H9 (cell line): ENCODE measurements at regions not wholly inside any gene's neighbourhood (a gene's known extent, or its start where the extent isn't known, plus 50 kb on each side); places are given as distances from the start of the nearest gene placed in this dataset.

Source experiments
- DNase-seq: peaks from one replicate; pipeline ENCODE4 v3.0.0-alpha.2; 2017
- H2AFZ ChIP-seq: one replicate; pipeline ENCODE4 v1.6.1; 2013; ENCODE audit warnings: mild to moderate bottlenecking, low read length, control low read depth, moderate library complexity
- H2AK5ac ChIP-seq: 2 replicates; pipeline ENCODE4 v1.6.1; 2013; ENCODE audit warnings: low read length, control low read depth, mixed read lengths; ENCODE audit not compliant: insufficient read length
- H2BK120ac ChIP-seq: one replicate; pipeline ENCODE4 v1.6.1; 2013; ENCODE audit warnings: low read depth, mild to moderate bottlenecking, low read length, control low read depth, inconsistent platforms; ENCODE audit not compliant: poor library complexity, severe bottlenecking
- H2BK12ac ChIP-seq: 2 replicates; pipeline ENCODE4 v1.6.1; 2013; ENCODE audit warnings: low read length, control low read depth, mixed read lengths, low read depth; ENCODE audit not compliant: insufficient read length
- H2BK15ac ChIP-seq: 2 replicates; pipeline ENCODE4 v1.6.1; 2013; ENCODE audit warnings: low read depth, low read length, control low read depth
- H2BK20ac ChIP-seq: one replicate; pipeline ENCODE4 v1.6.1; 2013; ENCODE audit warnings: low read depth, mild to moderate bottlenecking, low read length, control low read depth, inconsistent platforms; ENCODE audit not compliant: poor library complexity, severe bottlenecking
- H2BK5ac ChIP-seq: 2 replicates; pipeline ENCODE4 v1.6.1; 2013; ENCODE audit warnings: low read length, control low read depth, mixed read lengths; ENCODE audit not compliant: insufficient read length
- H3K14ac ChIP-seq: 2 replicates; pipeline ENCODE4 v1.6.1; 2013; ENCODE audit warnings: low read length, control low read depth; ENCODE audit not compliant: insufficient read depth
- H3K18ac ChIP-seq: 2 replicates; pipeline ENCODE4 v1.6.1; 2013; ENCODE audit warnings: low read depth, mild to moderate bottlenecking, mixed read lengths, low read length, control low read depth; ENCODE audit not compliant: insufficient read length
- H3K23ac ChIP-seq: 2 replicates; pipeline ENCODE4 v1.6.1; 2013; ENCODE audit warnings: low read length, control low read depth, mixed read lengths, low read depth; ENCODE audit not compliant: insufficient read length
- H3K23me2 ChIP-seq: 2 replicates; pipeline ENCODE4 v1.6.1; 2013; ENCODE audit warnings: low read depth, mild to moderate bottlenecking, mixed read lengths, low read length, control low read depth; ENCODE audit not compliant: insufficient read length, poor library complexity, severe bottlenecking
- H3K27ac ChIP-seq: 2 replicates; pipeline ENCODE4 v1.5.1; 2013; ENCODE audit warnings: low read length, control low read depth, mixed read lengths, low read depth; ENCODE audit not compliant: insufficient read length
- H3K27me3 ChIP-seq: 2 replicates; pipeline ENCODE4 v1.6.1; 2013; ENCODE audit warnings: low read length, control low read depth, inconsistent platforms; ENCODE audit not compliant: insufficient read depth
- H3K4ac ChIP-seq: 2 replicates; pipeline ENCODE4 v1.6.1; 2013; ENCODE audit warnings: low read depth, mild to moderate bottlenecking, control low read depth, inconsistent platforms, low read length, moderate library complexity
- H3K4me1 ChIP-seq: 2 replicates; pipeline ENCODE4 v1.6.1; 2013; ENCODE audit warnings: low read length, control low read depth, inconsistent platforms; ENCODE audit not compliant: insufficient read depth
- H3K4me2 ChIP-seq: 2 replicates; pipeline ENCODE4 v1.6.1; 2013; ENCODE audit warnings: low read length, control low read depth, mixed read lengths; ENCODE audit not compliant: insufficient read length, insufficient read depth
- H3K56ac ChIP-seq: 2 replicates; pipeline ENCODE4 v1.6.1; 2013; ENCODE audit warnings: low read depth, mild to moderate bottlenecking, mixed read lengths, low read length, control low read depth; ENCODE audit not compliant: insufficient read length
- H3K79me1 ChIP-seq: 2 replicates; pipeline ENCODE4 v1.6.1; 2013; ENCODE audit warnings: low read depth, mild to moderate bottlenecking, moderate library complexity, low read length, control low read depth, inconsistent platforms; ENCODE audit not compliant: insufficient read depth, poor library complexity, severe bottlenecking
- H3K79me2 ChIP-seq: 2 replicates; pipeline ENCODE4 v1.6.1; 2013; ENCODE audit warnings: low read length, control low read depth, inconsistent platforms; ENCODE audit not compliant: insufficient read depth
- H3K9ac ChIP-seq: 2 replicates; pipeline ENCODE4 v1.6.1; 2013; ENCODE audit warnings: low read length, control low read depth, mixed read lengths; ENCODE audit not compliant: insufficient read length; ENCODE audit errors: extremely low read depth
- H3K9me3 ChIP-seq: one replicate; pipeline ENCODE4 v1.6.1; 2013; ENCODE audit warnings: low read depth, low read length, inconsistent platforms; ENCODE audit not compliant: control insufficient read depth
- H3T11ph ChIP-seq: one replicate; pipeline ENCODE4 v1.6.1; 2013; ENCODE audit warnings: mild to moderate bottlenecking, low read length, control low read depth, inconsistent platforms
- H4K20me1 ChIP-seq: one replicate; pipeline ENCODE4 v1.6.1; 2013; ENCODE audit not compliant: control insufficient read depth, insufficient read length, insufficient read depth
- H4K5ac ChIP-seq: 2 replicates; pipeline ENCODE4 v1.6.1; 2013; ENCODE audit warnings: low read depth, mild to moderate bottlenecking, mixed read lengths, low read length, control low read depth; ENCODE audit not compliant: insufficient read length
- H4K8ac ChIP-seq: replicated peaks from 2 replicates; pipeline ENCODE4 v1.6.1; 2013; ENCODE audit warnings: low read length, control low read depth, mixed read lengths, low read depth; ENCODE audit not compliant: insufficient read length
- H4K91ac ChIP-seq: 2 replicates; pipeline ENCODE4 v1.6.1; 2013; ENCODE audit warnings: low read depth, mild to moderate bottlenecking, moderate library complexity, mixed read lengths, low read length, control low read depth; ENCODE audit not compliant: insufficient read length
- H3K27ac Mint-ChIP-seq, 3 experiments: 2 replicates in 2 of 3; 3 replicates in 1 of 3; pipeline ENCODE4 v1.8.0; 2020 to 2021; ENCODE audit warnings: mixed read lengths in 3 of 3, mild to moderate bottlenecking in 1 of 3, moderate library complexity in 1 of 3
- H3K27me3 Mint-ChIP-seq: 2 replicates; pipeline ENCODE4 v1.8.0; 2021; ENCODE audit warnings: low read depth, mild to moderate bottlenecking, moderate library complexity, mixed read lengths
- H3K36me3 Mint-ChIP-seq, 3 experiments: 2 replicates in 2 of 3; 3 replicates in 1 of 3; pipeline ENCODE4 v1.8.0; 2020 to 2021; ENCODE audit warnings: low read depth in 3 of 3, mixed read lengths in 3 of 3; ENCODE audit not compliant: insufficient read depth in 1 of 3
- H3K4me1 Mint-ChIP-seq, 2 experiments: 2 replicates each; pipeline ENCODE4 v1.8.0; 2020; ENCODE audit warnings: mixed read lengths in 2 of 2
- H3K4me3 Mint-ChIP-seq, 2 experiments: 2 replicates in 1 of 2; 3 replicates in 1 of 2; pipeline ENCODE4 v1.8.0; 2020 to 2021; ENCODE audit warnings: mild to moderate bottlenecking in 2 of 2, mixed read lengths in 2 of 2, moderate library complexity in 1 of 2
- H3K9me3 Mint-ChIP-seq, 2 experiments: 2 replicates in 1 of 2; 3 replicates in 1 of 2; pipeline ENCODE4 v1.8.0; 2020; ENCODE audit warnings: mild to moderate bottlenecking in 2 of 2, mixed read lengths in 2 of 2, moderate library complexity in 1 of 2
- WGBS: extraction: QIAGEN DNeasy Blood & Tissue Kit; methylation state at CpG from one replicate; pipeline ENCODE4 v1.1.7; 2013; ENCODE audit warnings: missing lambda C conversion rate, low lambda C conversion rate, mixed read lengths; ENCODE audit not compliant: insufficient read length; ENCODE audit errors: extremely low coverage; 5-methylcytosine and 5-hydroxymethylcytosine counted together
- TF ChIP-seq, protein P1 (sequence below): fragments of 200-600 bp; sonication (generic); conservative IDR thresholded peaks from 3 replicates; pipeline ENCODE4 v1.8.0; 2021; ENCODE audit warnings: antibody characterized with exemption, mild to moderate bottlenecking

DNA sequence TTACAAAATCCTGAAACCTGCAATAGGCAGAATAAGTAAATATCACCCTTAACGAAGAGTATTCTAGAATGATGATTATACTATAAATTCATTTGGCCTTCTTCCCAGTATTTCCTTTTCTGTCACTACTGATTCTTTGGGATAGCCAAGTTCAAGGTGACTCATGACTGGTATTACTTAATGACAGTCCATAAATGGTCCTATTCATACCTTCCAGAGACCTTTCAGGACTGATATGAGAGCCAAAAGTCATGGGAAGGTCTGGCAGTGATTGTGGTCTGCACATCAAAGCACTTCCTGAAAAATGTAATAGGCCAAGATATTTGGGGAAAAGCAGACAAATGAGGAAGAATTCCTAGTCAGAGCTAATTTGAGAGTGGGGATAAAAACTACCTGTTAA is 239.6 kb upstream of the FAM47A start:
- Histone ChIP-seq H3K27me3 (no peaks in the 10 kb centered on the region), H3K23ac (no peak overlapping the region), H3K23me2 (no peaks in the 10 kb centered on the region), H3K18ac (no peak overlapping the region), H3K9ac (no peak overlapping the region), H3K4me1 (no peaks in the 10 kb centered on the region), H2BK120ac (no peak overlapping the region), H3T11ph (no peak overlapping the region), H3K14ac (no peak overlapping the region), H3K4me2 (no peak overlapping the region), H3K56ac (no peak overlapping the region), H4K8ac (no peak overlapping the region), H3K79me2 (no peaks in the 10 kb centered on the region), H3K9me3 (no peaks in the 10 kb centered on the region), H2BK15ac (no peak overlapping the region), H2BK5ac (no peak overlapping the region), H2AFZ (no peak overlapping the region), H4K91ac (no peak overlapping the region), H4K20me1 (no peaks in the 10 kb centered on the region), H3K27ac (no peak overlapping the region), H4K5ac (no peak overlapping the region), H3K4ac (no peak overlapping the region), H2BK20ac (no peak overlapping the region), H2AK5ac (no peak overlapping the region), H2BK12ac (no peak overlapping the region), H3K79me1 (no peaks in the 10 kb centered on the region)
- Mint-ChIP-seq H3K4me3 (no peak overlapping the region), H3K27ac (no peak overlapping the region), H3K27me3 (no peaks in the 10 kb centered on the region), H3K36me3 (no peaks in the 10 kb centered on the region), H3K4me1 (no peaks in the 10 kb centered on the region), H3K9me3 (peaks cover 5 to 55% of the 10 kb centered on the region in 2 experiments; a peak in 4 of 5 replicates)
- DNase-seq, result no peak
- WGBS, result no CpG with 5 or more reads among the region's 1 CpG
- TF ChIP-seq, protein P1, sequence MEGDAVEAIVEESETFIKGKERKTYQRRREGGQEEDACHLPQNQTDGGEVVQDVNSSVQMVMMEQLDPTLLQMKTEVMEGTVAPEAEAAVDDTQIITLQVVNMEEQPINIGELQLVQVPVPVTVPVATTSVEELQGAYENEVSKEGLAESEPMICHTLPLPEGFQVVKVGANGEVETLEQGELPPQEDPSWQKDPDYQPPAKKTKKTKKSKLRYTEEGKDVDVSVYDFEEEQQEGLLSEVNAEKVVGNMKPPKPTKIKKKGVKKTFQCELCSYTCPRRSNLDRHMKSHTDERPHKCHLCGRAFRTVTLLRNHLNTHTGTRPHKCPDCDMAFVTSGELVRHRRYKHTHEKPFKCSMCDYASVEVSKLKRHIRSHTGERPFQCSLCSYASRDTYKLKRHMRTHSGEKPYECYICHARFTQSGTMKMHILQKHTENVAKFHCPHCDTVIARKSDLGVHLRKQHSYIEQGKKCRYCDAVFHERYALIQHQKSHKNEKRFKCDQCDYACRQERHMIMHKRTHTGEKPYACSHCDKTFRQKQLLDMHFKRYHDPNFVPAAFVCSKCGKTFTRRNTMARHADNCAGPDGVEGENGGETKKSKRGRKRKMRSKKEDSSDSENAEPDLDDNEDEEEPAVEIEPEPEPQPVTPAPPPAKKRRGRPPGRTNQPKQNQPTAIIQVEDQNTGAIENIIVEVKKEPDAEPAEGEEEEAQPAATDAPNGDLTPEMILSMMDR, result no peak
